ENCODE measurements at regions not wholly inside any gene's neighbourhood (a gene's known extent, or its start where the extent isn't known, plus 50 kb on each side); places are given as distances from the start of the nearest gene placed in this dataset.
"Not testable (repeated sequence)": the region's sequence is repeated elsewhere in the genome, so short reads cannot be mapped to it uniquely, and the experiment has no call there.

GRCh38 chr3:102926618-102927017 is 491.8 kb downstream of the ZPLD1 start:
- no peak for ATAC-seq

DNA sequence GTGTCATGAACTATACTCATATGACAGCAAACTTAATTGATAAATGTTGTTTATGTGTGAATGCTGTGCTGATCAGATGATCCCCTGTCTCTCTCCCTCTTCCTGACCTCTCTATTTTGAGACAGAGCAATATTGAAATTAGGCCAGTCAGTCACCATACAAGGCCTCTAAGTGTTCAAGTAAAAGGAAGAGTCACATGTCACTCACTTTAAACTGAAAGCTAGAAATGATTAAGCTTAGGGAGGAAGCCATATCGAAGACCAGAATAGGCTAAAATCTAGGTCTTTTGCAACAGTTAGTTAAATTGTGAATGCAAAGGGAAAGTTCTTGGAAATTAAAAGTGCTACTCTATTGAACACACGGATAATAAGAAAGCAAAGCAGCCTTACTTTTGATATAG is 498.6 kb downstream of the ZPLD1 start:
- ATAC-seq: no peak

DNA sequence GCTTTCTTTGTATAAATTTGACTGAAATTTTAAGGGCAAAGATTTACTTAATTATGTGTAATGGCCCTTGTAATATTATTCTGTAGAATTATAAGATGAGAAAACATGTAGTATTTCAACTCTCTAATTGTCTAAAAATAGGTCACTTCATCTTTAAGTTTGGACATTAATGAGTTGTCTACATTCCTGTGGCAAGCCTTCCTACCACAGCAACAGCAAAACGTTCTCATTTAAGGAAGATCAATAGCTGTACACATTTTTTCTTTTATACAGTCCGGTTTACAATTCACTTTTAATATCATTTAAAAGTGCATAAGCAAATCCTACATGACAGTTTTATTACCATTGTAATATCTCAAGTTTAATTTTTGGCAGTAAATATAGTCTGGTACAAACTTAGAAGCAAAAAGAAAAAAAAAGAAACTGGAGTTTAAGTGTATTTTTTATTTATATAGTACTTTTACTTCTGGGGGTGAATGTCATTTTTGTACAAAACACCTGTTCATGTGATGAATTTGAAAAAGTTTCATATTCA is 501.8 kb downstream of the ZPLD1 start:
- no peak for ATAC-seq

- no peak for ATAC-seq
These were observed 507.0 kb downstream of the ZPLD1 start for GRCh38 chr3:102941786-102942185.

GRCh38 chr3:102946445-102946844 is 511.6 kb downstream of the ZPLD1 start:
- not testable (repeated sequence) for ATAC-seq

DNA sequence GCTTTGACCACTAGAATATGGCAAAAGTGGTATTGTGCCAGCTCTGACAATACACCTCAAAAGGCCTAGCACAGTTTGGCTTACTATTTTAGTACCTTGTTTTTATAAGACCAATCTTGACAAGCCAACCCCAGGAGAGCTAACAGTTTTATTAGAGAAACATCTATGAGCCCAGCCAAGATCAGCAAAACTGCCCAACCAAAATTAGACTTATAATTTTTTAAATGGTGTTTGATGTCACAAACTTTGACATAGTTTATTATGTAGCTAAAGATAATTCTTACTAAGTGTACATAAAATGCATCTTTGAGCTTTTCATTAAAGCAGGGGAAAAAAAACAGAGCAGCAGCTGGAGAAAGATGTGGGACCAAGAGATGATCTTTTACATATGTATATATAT is 537.5 kb downstream of the ZPLD1 start:
- ATAC-seq: no peak

GRCh38 chr3:102974333-102974732 is 539.5 kb downstream of the ZPLD1 start:
- ATAC-seq: no peak

GRCh38 chr3:102979191-102979590 is 544.4 kb downstream of the ZPLD1 start:
- no peak for ATAC-seq

GRCh38 chr3:102979682-102980354 is 545.0 kb downstream of the ZPLD1 start:
- no peak for ATAC-seq

GRCh38 chr3:102980355-102980696 is 545.5 kb downstream of the ZPLD1 start:
- no peak for ATAC-seq

- ATAC-seq: no peak
These were observed 567.8 kb downstream of the ZPLD1 start for GRCh38 chr3:103002425-103003176.

- no peak for ATAC-seq
These were observed 571.8 kb downstream of the ZPLD1 start for GRCh38 chr3:103006526-103007183.

DNA sequence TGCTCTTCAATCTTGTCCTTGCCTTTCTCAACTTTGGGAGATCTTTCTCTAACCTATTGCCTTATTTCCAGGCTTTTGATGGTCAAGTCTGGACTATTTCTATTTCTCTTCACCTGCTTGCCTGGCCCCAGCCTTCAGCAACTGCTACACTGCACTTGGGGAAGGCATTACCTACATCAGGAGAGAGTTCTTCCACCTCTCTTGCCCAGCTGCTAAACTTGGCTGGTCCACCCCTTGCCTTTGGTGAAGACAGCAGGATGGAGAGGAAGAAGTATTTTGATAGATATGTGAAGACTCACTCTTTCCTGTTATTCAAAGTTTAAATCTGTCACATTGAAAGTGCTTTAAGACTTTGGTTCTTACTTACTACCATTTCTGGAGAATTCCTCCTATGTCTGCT is 574.8 kb downstream of the ZPLD1 start:
- no peak for ATAC-seq

GRCh38 chr3:103025880-103026279 is 591.1 kb downstream of the ZPLD1 start:
- ATAC-seq: no peak

- ATAC-seq: no peak
These were observed 599.0 kb downstream of the ZPLD1 start for GRCh38 chr3:103033841-103034240.

DNA sequence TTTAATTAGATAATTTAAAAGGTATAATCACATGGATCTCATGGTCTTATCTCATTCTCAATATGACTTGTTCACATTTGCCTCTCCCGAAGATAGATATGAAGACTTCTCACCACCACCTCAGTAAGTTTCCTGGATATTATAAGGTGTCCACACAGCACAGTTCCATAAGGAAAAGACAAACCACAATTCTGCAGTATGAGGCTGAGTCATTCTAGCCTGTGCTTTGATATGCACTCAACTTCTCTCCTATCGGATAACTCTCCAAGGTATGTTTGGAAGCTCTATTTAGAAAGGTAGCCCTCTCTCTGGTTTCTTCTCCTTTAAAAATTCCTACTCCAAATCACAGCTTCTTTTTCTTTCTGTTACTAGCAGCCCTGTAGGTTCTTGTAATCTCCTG is 612.8 kb downstream of the ZPLD1 start:
- no peak for ATAC-seq

GRCh38 chr3:103048068-103048722 is 613.4 kb downstream of the ZPLD1 start:
- no peak for ATAC-seq

DNA sequence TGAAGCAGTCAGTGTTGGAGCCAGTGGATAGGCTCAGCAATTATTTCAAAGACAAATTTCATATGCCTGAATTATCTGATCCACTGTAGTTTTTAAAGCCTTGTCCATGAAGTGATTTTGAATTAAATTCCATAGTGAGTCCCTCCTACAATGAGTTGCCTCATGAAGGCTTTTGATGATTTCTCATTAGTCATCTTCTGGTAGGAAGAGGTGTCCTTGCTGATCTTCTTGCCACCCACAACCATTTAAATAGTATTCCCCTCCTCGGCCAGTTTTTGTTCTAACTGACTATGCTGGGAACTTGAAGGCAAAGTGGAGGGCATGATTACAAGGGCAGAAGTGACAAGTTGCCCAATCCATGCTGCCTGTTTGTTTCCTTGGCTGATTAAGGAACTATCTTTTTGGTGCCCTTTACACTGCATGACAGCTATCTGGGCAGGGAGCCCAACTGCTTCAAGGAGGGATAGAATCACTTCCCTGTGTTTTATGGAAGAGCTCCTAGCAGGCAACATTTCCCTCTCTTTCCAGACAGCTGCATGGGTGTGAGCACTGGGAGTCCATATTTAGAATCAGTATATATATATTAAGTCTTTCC is 617.5 kb downstream of the ZPLD1 start:
- no peak for ATAC-seq

GRCh38 chr3:103055021-103055520 is 620.3 kb downstream of the ZPLD1 start:
- ATAC-seq: no peak

- no peak for ATAC-seq
These were observed 621.7 kb downstream of the ZPLD1 start for GRCh38 chr3:103056542-103056941.

- ATAC-seq: no peak
These were observed 622.2 kb downstream of the ZPLD1 start for GRCh38 chr3:103057003-103057402.

GRCh38 chr3:103057487-103057886 is 622.7 kb downstream of the ZPLD1 start:
- ATAC-seq: no peak

GRCh38 chr3:103059432-103059831 is 624.6 kb downstream of the ZPLD1 start:
- ATAC-seq: no peak
